Nephron progenitor cell (in vitro differentiated cells): ENCODE measurements at regions not wholly inside any gene's neighbourhood (a gene's known extent, or its start where the extent isn't known, plus 50 kb on each side); places are given as distances from the start of the nearest gene placed in this dataset.
A peak's percentile ranks its signal among the peaks of the same experiment; 100 is the strongest.

Source experiments
- DNase-seq: peaks from one replicate; pipeline ENCODE4 v3.0.0; 2021
- H3K27ac Mint-ChIP-seq: 2 replicates; pipeline ENCODE4 v1.8.0; 2021; ENCODE audit warnings: mild to moderate bottlenecking, moderate library complexity, mixed read lengths
- H3K27me3 Mint-ChIP-seq: 2 replicates; pipeline ENCODE4 v1.8.0; 2021; ENCODE audit warnings: mild to moderate bottlenecking, low read depth, mixed read lengths; ENCODE audit not compliant: poor library complexity
- H3K36me3 Mint-ChIP-seq: 2 replicates; pipeline ENCODE4 v1.8.0; 2021; ENCODE audit warnings: low read depth, mixed read lengths
- H3K4me1 Mint-ChIP-seq: 2 replicates; pipeline ENCODE4 v1.8.0; 2021; ENCODE audit warnings: mixed read lengths
- H3K4me3 Mint-ChIP-seq: 2 replicates; pipeline ENCODE4 v1.8.0; 2021; ENCODE audit warnings: mild to moderate bottlenecking, moderate library complexity, mixed read lengths
- H3K9me3 Mint-ChIP-seq: 2 replicates; pipeline ENCODE4 v1.8.0; 2021; ENCODE audit warnings: mild to moderate bottlenecking, moderate library complexity, mixed read lengths
- TF ChIP-seq, protein P1 (sequence below): fragments of 200-600 bp; sonication (generic); IDR thresholded peaks from 2 replicates; pipeline ENCODE4 v1.5.0; 2021; ENCODE audit warnings: antibody characterized with exemption

DNA sequence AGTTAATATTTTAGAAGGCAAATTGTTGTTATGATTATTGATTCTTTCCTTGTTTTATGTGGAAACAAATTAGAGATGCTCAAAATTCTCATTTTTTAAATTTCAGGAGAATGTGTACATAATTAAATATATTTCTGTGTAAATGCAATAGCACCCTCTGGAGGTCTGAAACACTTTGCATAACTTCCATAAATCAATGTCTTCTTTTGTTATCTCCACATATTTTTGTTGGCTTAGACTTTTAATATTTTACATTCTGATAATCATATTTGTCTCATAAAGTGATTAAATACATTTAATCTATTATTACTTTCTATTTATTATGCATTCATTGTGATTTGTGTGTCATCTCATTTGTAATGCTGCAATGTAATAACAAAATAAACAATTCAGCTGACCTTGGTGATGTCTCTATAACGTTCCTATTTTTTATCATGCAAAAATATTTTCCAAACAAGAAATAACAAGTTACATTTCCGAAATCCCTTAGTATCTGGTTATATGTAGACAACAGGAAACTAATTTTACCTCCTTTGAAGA lies 201.8 kb upstream of the GALNT5 start:
- DNase-seq, result no peak
- Mint-ChIP-seq H3K27ac (no peak overlapping the region), H3K27me3 (no peaks in the 10 kb centered on the region), H3K36me3 (no peaks in the 10 kb centered on the region), H3K4me1 (peaks cover 10% of the 10 kb centered on the region), H3K4me3 (no peak overlapping the region), H3K9me3 (no peaks in the 10 kb centered on the region)
- TF ChIP-seq, protein P1, sequence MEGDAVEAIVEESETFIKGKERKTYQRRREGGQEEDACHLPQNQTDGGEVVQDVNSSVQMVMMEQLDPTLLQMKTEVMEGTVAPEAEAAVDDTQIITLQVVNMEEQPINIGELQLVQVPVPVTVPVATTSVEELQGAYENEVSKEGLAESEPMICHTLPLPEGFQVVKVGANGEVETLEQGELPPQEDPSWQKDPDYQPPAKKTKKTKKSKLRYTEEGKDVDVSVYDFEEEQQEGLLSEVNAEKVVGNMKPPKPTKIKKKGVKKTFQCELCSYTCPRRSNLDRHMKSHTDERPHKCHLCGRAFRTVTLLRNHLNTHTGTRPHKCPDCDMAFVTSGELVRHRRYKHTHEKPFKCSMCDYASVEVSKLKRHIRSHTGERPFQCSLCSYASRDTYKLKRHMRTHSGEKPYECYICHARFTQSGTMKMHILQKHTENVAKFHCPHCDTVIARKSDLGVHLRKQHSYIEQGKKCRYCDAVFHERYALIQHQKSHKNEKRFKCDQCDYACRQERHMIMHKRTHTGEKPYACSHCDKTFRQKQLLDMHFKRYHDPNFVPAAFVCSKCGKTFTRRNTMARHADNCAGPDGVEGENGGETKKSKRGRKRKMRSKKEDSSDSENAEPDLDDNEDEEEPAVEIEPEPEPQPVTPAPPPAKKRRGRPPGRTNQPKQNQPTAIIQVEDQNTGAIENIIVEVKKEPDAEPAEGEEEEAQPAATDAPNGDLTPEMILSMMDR, result peak; percentile 26

DNA sequence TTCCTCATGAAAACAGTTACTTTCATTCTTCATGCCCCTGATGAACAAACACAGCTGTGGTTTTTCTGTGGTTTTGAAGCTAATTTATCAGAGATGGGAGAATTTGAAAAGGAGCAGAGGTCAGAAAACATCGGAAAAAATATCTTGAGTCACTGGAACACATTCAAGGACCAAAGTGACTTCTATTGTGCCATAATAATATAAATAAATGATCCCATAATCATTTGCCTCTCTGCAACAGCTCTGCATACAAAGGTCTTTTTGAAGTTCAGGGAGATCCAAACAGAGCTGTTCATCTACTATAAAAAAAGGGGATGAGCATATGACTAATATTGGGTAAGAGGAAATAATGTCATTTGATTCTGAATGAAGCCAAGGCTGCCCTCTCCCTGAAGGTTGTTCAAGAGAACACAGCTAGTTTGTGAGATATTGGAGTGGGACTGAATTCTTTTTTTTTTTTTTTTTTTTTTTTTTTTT lies 201.3 kb upstream of the GALNT5 start:
- H3K9me3 Mint-ChIP-seq, result no peaks in the 10 kb centered on the region
- no peak overlapping the region for H3K4me3 Mint-ChIP-seq
- H3K27me3 Mint-ChIP-seq, result no peaks in the 10 kb centered on the region
- H3K27ac Mint-ChIP-seq, result no peak overlapping the region
- peaks cover 15% of the 10 kb centered on the region for H3K4me1 Mint-ChIP-seq
- TF ChIP-seq, protein P1, result no peak
- no peaks in the 10 kb centered on the region for H3K36me3 Mint-ChIP-seq
- no peak for DNase-seq

DNA sequence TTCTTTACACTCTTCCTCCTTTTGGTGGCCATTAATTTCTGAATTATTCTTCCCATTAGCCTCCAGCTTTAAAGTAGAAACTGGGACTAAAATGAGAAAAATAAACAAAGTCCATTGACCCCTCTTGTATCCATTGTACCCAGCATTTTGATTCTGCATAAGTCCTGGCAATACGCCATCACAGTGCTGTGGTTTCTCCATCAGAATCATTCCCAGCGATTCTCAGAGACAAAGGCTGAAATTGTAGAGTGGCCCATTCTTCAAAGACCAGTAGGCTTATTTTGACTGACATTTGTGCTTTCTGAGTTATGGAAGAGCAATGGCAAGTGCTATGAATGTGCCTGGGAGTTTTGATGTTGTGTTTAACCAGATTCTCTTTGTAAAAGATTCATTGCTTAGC lies 199.3 kb upstream of the GALNT5 start:
- no peak for DNase-seq
- H3K9me3 Mint-ChIP-seq, result no peaks in the 10 kb centered on the region
- no peaks in the 10 kb centered on the region for H3K36me3 Mint-ChIP-seq

DNA sequence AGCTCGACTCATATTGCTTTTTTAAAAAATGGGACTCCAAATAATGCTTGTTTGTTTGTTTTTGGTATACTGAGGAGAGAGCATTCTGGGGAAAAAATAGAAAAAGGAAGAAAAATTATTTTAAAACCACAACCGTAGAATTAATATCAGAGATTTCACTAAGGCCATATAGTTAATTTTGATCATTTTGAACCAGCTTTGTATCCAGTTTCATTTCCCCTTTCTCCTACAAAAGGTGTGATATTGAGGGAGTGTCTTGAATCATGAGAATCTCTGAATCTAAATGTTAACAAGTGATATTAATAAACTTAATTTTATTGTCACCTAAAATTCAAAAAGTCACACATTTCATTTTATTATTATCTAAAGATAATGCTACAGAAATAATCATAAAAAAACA lies 198.5 kb upstream of the GALNT5 start:
- peak overlapping the region; percentile 39 for H3K27ac Mint-ChIP-seq
- no peaks in the 10 kb centered on the region for H3K27me3 Mint-ChIP-seq
- DNase-seq, result no peak
- H3K9me3 Mint-ChIP-seq, result no peaks in the 10 kb centered on the region
- TF ChIP-seq, protein P1, result no peak
- no peaks in the 10 kb centered on the region for H3K36me3 Mint-ChIP-seq
- peaks cover 17% of the 10 kb centered on the region for H3K4me1 Mint-ChIP-seq
- no peak overlapping the region for H3K4me3 Mint-ChIP-seq

More for the DNA sequence above, 199.3 kb upstream of the GALNT5 start:
- Mint-ChIP-seq H3K4me3 (no peak overlapping the region), H3K27ac (no peak overlapping the region), H3K27me3 (no peaks in the 10 kb centered on the region), H3K4me1 (peaks cover 17% of the 10 kb centered on the region)
- TF ChIP-seq, protein P1, result no peak

DNA sequence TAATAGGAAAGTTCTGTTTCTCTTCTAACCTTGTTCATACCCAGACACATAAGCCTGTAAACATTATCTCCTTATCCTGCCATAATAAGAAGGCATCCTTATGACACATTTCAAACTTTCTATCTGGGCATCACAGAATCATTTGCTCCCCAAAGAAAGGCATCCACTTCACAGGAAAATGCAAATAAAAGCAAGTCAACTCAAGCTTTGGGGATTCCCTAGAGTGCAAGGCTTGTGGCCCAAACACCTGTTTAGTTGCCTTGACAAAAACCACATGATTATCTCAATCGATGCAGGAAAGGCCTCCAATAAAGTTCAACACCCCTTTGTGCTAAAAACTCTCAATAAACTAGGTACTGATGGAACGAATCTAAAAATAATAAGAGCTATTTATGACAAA lies 195.7 kb upstream of the GALNT5 start:
- TF ChIP-seq, protein P1, result no peak
- Mint-ChIP-seq H3K9me3 (no peaks in the 10 kb centered on the region), H3K4me1 (peaks cover 17% of the 10 kb centered on the region), H3K4me3 (no peak overlapping the region), H3K36me3 (no peaks in the 10 kb centered on the region), H3K27ac (no peak overlapping the region), H3K27me3 (no peaks in the 10 kb centered on the region)
- DNase-seq, result no peak

DNA sequence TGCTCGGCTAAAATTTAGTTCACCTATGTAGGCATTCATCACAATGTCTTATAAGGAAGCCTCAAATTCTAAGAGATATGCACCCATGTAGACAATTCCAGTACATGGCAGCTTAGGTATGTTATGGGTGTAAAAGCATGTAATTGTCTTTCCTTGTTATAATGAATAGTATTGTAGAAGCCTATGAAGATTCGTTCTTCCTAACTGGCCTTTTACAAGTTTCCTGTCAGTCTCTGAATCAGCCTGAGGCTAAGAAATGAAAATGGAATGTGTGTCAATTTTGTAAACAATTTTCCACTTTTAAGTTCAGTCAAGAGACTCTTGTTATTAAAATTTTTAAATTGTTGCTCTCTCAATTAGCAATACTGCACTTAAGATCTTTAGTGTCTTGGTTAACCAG lies 189.9 kb upstream of the GALNT5 start:
- TF ChIP-seq, protein P1, result no peak
- DNase-seq, result no peak
- Mint-ChIP-seq H3K9me3 (peaks cover 18% of the 10 kb centered on the region), H3K27ac (no peak overlapping the region), H3K36me3 (no peaks in the 10 kb centered on the region), H3K4me1 (no peaks in the 10 kb centered on the region), H3K4me3 (no peak overlapping the region), H3K27me3 (peaks cover 3% of the 10 kb centered on the region)
